ENCODE measurements at regions not wholly inside any gene's neighbourhood (a gene's known extent, or its start where the extent isn't known, plus 50 kb on each side); places are given as distances from the start of the nearest gene placed in this dataset.
"Not testable (repeated sequence)": the region's sequence is repeated elsewhere in the genome, so short reads cannot be mapped to it uniquely, and the experiment has no call there.

DNA sequence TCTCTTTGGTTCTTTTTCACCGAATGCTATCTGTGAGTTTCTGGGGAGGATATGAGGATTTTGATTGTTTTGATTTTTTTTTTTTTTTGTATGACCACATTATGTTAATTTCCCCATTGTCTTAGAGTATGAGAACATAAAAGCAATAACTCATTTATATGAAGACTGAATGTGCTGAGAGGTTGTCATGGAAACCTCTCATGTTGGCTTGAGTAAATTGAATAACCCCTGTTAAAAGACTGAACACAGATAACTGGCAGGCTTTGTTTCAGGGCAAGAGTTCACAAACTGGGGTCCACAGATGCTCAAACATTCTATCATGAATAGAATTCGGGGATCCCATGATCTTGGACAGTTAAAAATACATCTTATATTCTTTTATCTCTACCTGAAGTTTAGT is 129.4 kb downstream of the NPIPA7 start:
- DNase-seq; H3K9me3 ChIP-seq (ENCODE audit: control insufficient read depth, low read length); H3K27me3 ChIP-seq (ENCODE audit: control insufficient read depth, insufficient read depth); H3K27ac ChIP-seq (ENCODE audit: low read length); H3K4me3 ChIP-seq (ENCODE audit: low read length); intact Hi-C loops (cut with DNase I); ATAC-seq; H3K4me1 ChIP-seq (ENCODE audit: control insufficient read depth, insufficient read depth, low read length): not testable (repeated sequence)
- WGBS = no CpG with 5 or more reads among the region's 2 CpGs

DNA sequence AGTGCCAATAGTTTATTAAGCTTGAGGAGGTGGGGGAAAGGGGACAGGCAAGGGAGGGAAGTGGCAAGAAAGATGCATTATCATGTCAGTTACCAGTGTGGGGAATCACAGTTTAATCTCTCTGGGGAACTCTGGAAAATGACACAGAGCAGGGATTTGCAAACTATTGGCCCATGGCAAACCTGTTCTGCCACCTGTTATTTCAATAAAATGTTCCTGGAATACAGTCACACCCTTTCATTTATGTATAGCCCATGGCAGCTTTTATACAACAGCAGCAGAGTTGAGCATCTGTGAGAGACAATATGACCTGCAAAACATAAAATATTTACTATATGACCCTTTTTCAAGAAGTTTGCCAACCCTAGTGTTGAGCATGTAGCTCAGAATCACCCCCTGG is 140.5 kb downstream of the NPIPA7 start:
- intact Hi-C loops (cut with DNase I); H3K9me3 ChIP-seq (ENCODE audit: control insufficient read depth, low read length); H3K27me3 ChIP-seq (ENCODE audit: control insufficient read depth, insufficient read depth); H3K4me3 ChIP-seq (ENCODE audit: low read length); ATAC-seq; DNase-seq; H3K27ac ChIP-seq (ENCODE audit: low read length); H3K4me1 ChIP-seq (ENCODE audit: control insufficient read depth, insufficient read depth, low read length): not testable (repeated sequence)

DNA sequence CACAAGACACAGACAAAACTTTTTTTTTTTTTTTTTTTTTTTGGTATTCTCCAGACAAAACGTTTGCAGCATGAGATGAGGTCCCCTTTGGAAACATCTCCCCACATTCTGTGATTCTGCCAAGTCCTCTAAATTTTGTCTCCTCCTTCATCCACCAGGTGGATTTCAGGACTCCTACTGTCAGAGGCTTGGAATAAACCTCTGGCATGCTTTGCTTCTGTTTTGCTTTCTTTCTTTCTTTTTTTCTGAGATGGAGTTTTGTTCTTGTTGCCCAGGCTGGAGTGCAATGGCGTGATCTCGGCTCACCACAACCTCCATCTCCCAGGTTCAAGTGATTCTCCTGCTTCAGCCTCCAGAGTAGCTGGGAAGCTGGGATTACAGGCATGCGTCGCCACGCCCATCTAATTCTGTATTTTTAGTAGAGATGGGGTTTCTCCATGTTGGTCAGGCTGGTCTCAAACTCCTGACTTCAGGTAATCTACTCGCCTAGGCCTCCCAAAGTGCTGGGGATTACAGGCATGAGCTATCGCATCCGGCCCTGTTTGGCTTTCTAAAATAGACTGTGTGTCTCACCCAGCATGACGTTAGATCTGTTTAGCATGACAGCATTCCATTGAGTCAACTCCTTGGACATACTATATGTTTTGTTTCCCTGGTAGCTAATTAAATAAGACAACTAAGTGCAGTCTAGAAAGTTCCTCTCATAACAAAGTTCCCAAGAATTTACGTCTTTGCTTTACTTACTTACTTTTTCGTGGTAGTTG is 142.5 kb downstream of the NPIPA7 start:
- H3K4me3 ChIP-seq (ENCODE audit: low read length); DNase-seq; H3K27me3 ChIP-seq (ENCODE audit: control insufficient read depth, insufficient read depth); H3K4me1 ChIP-seq (ENCODE audit: control insufficient read depth, insufficient read depth, low read length); intact Hi-C loops (cut with DNase I); H3K27ac ChIP-seq (ENCODE audit: low read length); ATAC-seq; H3K9me3 ChIP-seq (ENCODE audit: control insufficient read depth, low read length): not testable (repeated sequence)
- 30% methylated on average over 2 of the region's 12 CpGs for WGBS

DNA sequence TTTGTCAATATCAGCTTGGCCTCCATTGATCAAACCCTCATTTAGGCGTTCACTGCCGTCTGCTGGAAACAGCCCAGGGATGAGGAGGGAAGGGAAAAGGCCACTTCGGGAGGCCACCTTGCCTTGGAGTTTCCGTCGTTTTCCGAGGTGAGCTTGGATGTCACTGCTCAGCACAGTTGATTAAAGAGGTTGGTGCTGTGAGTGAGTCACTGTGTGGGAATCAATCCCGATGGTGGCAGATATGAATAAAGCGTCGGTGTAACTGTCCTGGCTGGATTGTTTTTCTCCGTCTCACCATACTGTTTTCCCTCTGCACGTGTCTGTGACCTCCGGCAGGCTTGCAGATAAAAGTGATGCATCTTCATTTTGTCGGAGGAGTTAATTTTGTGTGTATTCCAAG is 148.1 kb downstream of the NPIPA7 start:
- H3K4me1 ChIP-seq (ENCODE audit: control insufficient read depth, insufficient read depth, low read length); intact Hi-C loops (cut with DNase I); ATAC-seq; H3K9me3 ChIP-seq (ENCODE audit: control insufficient read depth, low read length); DNase-seq; H3K27ac ChIP-seq (ENCODE audit: low read length); H3K27me3 ChIP-seq (ENCODE audit: control insufficient read depth, insufficient read depth); H3K4me3 ChIP-seq (ENCODE audit: low read length): not testable (repeated sequence)
- WGBS = 63% methylated on average over 4 of the region's 13 CpGs

DNA sequence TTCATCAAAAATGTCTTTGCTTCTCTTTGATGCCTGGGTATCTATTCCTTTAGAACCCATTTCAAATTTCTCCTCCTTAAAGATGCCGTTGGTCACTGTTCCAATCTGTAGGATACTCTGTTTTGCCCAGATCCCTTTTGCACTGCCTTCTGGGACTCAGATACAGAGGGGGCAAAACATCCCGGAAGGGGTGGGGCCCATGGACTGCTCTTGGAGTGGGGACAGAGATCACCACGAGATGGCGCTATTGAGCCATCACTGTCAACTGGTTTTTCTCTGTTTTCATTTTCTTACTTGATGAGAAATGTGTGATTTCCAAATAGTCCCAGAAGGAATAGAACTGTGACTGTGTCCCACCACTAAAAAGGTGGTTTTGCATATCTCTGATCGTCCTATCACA is 151.8 kb downstream of the NPIPA7 start:
- H3K4me1 ChIP-seq (ENCODE audit: control insufficient read depth, insufficient read depth, low read length); H3K9me3 ChIP-seq (ENCODE audit: control insufficient read depth, low read length); H3K4me3 ChIP-seq (ENCODE audit: low read length); intact Hi-C loops (cut with DNase I); H3K27me3 ChIP-seq (ENCODE audit: control insufficient read depth, insufficient read depth); ATAC-seq; H3K27ac ChIP-seq (ENCODE audit: low read length); DNase-seq: not testable (repeated sequence)
- 44% methylated on average over 1 of the region's 5 CpGs for WGBS

DNA sequence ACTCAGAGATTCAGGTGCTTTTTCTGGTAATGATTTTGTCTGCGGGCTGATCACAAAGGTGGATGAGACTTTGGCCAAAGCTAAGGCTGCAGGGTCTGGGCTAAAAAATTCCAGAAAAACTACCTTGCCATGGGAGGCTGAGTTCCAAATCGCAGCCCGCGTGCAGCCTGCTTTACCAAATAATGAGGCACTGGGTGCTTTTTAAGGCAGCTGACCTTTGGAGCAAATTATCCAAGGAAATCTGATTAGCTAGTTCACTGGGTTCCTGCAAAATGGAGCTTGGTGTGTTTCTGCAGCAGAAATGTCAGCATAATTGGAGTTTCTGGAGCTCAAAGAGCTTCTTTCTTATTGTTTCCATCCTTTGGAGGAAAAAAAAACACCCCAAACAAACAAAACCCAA is 156.6 kb downstream of the NPIPA7 start:
- WGBS = 79% methylated on average over 3 of the region's 4 CpGs
- not testable (repeated sequence) for H3K27ac ChIP-seq (ENCODE audit: low read length)

DNA sequence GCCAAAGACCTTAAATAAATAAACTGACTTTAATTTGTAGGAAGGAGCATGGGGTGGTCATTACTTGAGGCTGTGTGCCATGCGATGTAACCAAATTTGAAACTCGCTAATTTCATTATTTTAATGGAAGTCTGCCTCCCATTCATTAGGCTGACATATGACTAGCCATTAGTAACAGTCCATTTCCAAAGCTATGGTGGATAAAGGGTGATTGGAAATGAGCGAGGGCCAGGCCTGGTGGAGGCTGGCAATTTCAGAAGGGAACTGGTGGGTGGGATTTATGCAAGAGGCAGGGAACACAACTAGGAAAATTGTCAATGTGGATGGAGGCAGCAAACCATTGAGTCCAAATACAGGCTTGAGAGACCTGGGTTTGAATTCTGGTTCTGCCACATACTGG is 157.2 kb downstream of the NPIPA7 start:
- H3K4me3 ChIP-seq (ENCODE audit: low read length); H3K4me1 ChIP-seq (ENCODE audit: control insufficient read depth, insufficient read depth, low read length); H3K27ac ChIP-seq (ENCODE audit: low read length); intact Hi-C loops (cut with DNase I); ATAC-seq; H3K27me3 ChIP-seq (ENCODE audit: control insufficient read depth, insufficient read depth); H3K9me3 ChIP-seq (ENCODE audit: control insufficient read depth, low read length); DNase-seq: not testable (repeated sequence)
- 81% methylated on average over 3 of the region's 3 CpGs for WGBS

More for the DNA sequence above, 156.6 kb downstream of the NPIPA7 start:
- DNase-seq; intact Hi-C loops (cut with DNase I); ATAC-seq; H3K9me3 ChIP-seq (ENCODE audit: control insufficient read depth, low read length); H3K4me3 ChIP-seq (ENCODE audit: low read length); H3K4me1 ChIP-seq (ENCODE audit: control insufficient read depth, insufficient read depth, low read length); H3K27me3 ChIP-seq (ENCODE audit: control insufficient read depth, insufficient read depth): not testable (repeated sequence)

DNA sequence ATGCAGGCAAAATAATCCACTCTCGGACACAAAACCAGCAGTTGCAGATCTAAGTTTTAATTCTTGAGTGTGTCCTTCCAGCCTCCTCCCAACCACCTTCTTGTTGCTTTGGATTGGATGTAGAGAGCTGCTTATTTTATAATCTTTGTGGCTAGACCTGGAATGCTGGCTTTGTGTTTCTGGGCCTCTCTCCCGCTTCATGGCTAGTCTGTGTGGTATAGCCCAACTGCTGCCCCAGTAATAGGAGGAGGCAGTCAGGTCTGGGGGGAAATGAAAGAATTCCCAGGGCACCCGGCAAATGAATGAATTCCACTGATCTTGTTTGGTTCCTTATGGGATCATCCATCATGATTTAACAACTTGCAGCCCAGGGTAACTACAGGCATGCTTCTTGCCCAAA is 170.8 kb downstream of the NPIPA7 start:
- DNase-seq; ATAC-seq; H3K27me3 ChIP-seq (ENCODE audit: control insufficient read depth, insufficient read depth); H3K4me3 ChIP-seq (ENCODE audit: low read length); H3K9me3 ChIP-seq (ENCODE audit: control insufficient read depth, low read length); H3K4me1 ChIP-seq (ENCODE audit: control insufficient read depth, insufficient read depth, low read length); intact Hi-C loops (cut with DNase I); H3K27ac ChIP-seq (ENCODE audit: low read length): not testable (repeated sequence)
- WGBS = 53% methylated on average over 3 of the region's 3 CpGs

DNA sequence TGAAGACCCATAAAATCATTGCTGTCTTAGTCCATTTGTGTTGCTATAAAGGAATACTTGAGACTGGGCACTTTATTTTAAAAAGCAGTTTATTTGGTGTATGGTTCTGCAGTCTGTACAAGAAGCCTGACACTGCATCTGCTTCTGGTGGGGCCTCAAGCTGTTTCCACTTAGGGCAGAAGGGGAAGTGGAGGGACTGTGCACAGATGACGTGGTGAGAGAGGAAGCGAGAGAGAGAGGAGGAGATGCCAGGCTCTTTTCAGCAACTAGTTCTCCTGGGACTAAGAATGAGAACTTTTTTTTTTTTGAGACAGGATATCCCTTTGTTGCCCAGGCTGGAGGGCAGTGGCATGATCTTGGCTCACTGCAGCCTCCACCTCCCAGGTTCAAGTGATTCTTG is 171.9 kb downstream of the NPIPA7 start:
- DNase-seq; H3K27me3 ChIP-seq (ENCODE audit: control insufficient read depth, insufficient read depth); H3K4me3 ChIP-seq (ENCODE audit: low read length); H3K9me3 ChIP-seq (ENCODE audit: control insufficient read depth, low read length); H3K27ac ChIP-seq (ENCODE audit: low read length); intact Hi-C loops (cut with DNase I); H3K4me1 ChIP-seq (ENCODE audit: control insufficient read depth, insufficient read depth, low read length); ATAC-seq: not testable (repeated sequence)
- WGBS = 31% methylated on average over 2 of the region's 2 CpGs

DNA sequence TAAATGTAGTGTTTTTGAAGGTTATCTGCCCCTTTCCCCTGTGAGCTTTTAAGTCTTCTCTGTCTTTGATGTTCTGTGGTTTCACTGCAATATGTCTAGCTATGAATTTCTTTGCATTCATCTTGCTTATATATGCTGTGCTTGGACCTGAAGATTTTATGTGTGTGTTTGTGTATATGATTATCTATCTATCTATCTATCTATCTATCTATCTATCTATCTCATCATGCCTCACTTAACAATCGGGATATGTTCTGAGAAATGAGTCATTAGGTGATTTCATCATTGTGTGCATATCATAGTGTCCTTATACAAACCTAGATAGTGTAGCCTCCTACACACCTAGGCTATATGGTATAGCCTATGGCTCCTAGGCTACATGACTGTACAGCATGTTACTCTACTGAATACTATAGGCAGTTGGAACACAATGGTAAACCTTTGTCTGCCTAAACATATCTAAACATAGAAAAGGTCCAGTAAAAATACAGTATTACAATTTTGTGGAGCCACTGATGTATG is 173.9 kb downstream of the NPIPA7 start:
- H3K4me1 ChIP-seq (ENCODE audit: control insufficient read depth, insufficient read depth, low read length); H3K27me3 ChIP-seq (ENCODE audit: control insufficient read depth, insufficient read depth); H3K4me3 ChIP-seq (ENCODE audit: low read length); ATAC-seq; H3K9me3 ChIP-seq (ENCODE audit: control insufficient read depth, low read length); H3K27ac ChIP-seq (ENCODE audit: low read length); DNase-seq; intact Hi-C loops (cut with DNase I): not testable (repeated sequence)
- 60% methylated on average over 1 of the region's 1 CpG for WGBS

DNA sequence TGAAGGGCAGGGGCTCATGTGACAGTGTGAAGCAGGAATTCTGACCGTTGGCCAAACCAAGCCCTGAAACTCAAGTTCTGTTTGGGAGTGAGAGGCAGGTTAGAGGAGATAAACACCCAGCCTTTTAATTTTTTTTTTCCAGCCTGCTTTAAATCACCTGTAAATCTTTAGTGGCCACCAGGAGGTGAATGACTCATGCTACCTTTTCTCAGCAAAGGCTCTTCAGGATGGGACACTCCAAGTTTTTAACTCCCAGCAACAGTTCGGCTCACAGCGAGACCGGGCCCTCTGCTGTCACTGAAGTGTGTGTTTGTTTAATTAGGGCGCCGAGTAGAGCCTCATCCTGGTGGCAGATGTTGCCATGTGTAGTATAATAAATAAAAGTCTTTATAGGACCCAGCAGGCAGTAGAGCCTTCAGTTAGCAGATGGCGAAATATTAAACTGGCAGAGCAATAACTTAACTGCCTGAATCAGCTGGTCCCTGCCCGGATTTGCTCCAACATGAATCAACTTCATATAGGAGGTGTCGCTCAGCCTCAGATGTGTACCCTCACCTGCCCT is 180.3 kb downstream of the NPIPA7 start:
- DNase-seq; ATAC-seq; H3K27ac ChIP-seq (ENCODE audit: low read length); H3K4me1 ChIP-seq (ENCODE audit: control insufficient read depth, insufficient read depth, low read length); intact Hi-C loops (cut with DNase I); H3K9me3 ChIP-seq (ENCODE audit: control insufficient read depth, low read length); H3K27me3 ChIP-seq (ENCODE audit: control insufficient read depth, insufficient read depth); H3K4me3 ChIP-seq (ENCODE audit: low read length): not testable (repeated sequence)
- WGBS = 68% methylated on average over 6 of the region's 9 CpGs
